Fibroblast of mammary gland (primary cell): ENCODE measurements at regions not wholly inside any gene's neighbourhood (a gene's known extent, or its start where the extent isn't known, plus 50 kb on each side); places are given as distances from the start of the nearest gene placed in this dataset.

Experiments used
- DNase-seq: peaks from one replicate; pipeline ENCODE4 v3.0.0-alpha.2; 2010; ENCODE audit warnings: low read depth
- H3K4me3 ChIP-seq: 2 replicates; pipeline ENCODE4 v1.5.1; 2011; ENCODE audit warnings: low read depth, mild to moderate bottlenecking, low read length, moderate library complexity; ENCODE audit not compliant: control insufficient read depth
- CTCF ChIP-seq: conservative IDR thresholded peaks from 2 replicates; pipeline ENCODE4 v1.5.1; 2011; ENCODE audit warnings: low read depth, low read length, inconsistent platforms; ENCODE audit not compliant: control insufficient read depth, insufficient read depth

DNA sequence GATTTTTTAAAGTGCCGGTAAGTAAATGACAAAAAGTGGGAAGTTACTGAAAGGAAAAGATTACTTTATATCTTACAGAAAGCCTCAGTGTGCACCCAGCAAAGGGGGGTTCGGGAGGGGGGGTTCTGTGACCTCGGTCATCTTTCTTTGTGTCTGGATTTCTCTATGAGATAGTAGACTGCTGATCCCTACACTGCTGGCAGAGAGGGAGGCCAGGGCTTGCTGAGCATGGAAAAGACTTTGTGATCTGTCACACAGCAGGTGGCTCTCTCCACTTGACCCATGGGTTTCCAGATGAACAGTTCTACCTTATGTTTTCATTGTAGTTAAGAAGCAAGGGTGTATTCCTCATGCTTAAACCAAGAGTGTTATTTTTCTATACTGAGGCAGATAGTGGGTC is 475.6 kb downstream of the PCDH10 start:
- no peak for DNase-seq
- no peak for TF ChIP-seq CTCF
- no peak overlapping the region for H3K4me3 ChIP-seq

DNA sequence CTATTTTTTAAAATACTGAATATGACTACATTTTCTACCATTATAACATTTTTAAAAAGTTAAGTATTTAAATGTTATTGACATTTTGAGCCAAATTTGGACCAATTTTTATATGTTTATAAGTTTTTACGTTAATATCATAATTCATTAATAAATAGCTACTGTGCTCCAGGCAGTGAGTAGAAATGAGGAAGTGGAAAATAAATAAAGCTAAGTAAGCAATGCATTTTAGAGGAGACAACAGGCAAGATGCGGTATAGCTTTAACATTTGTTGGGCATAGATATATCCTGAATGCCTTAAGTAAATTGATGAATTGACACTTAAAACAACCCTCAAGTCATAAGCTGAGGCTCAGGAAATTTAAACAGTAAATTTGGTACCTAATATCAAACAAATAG is 474.8 kb downstream of the PCDH10 start:
- DNase-seq = no peak
- no peak overlapping the region for H3K4me3 ChIP-seq
- no peak for TF ChIP-seq CTCF

- DNase-seq = no peak
- H3K4me3 ChIP-seq = no peak overlapping the region
- no peak for TF ChIP-seq CTCF
Observed at GRCh38 chr4:133621628-133622027, 472.5 kb downstream of the PCDH10 start.

- DNase-seq = no peak
- no peak for TF ChIP-seq CTCF
- no peak overlapping the region for H3K4me3 ChIP-seq
Observed at GRCh38 chr4:133620555-133620954, 471.5 kb downstream of the PCDH10 start.

- no peak for DNase-seq
- no peak overlapping the region for H3K4me3 ChIP-seq
- no peak for TF ChIP-seq CTCF
Observed at GRCh38 chr4:133618963-133619362, 469.9 kb downstream of the PCDH10 start.

DNA sequence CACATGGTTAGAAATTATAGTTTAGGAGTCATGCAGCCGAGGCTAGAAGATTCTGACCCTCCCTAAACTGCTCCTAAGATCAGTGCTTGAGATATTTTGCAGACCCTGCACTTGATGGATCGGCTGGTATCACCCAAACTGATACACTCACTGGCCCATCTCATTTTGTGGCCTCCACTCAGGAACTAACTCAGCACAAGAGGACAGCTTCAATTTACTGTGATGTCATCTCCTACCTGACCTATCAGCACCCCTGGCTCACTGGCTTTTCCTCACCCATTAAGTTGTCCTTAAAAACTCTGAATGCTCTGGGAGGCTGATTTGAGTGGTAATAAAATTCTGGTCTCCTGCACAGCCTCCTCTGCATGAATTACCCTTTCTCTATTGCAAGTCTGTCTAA is 450.9 kb downstream of the PCDH10 start:
- H3K4me3 ChIP-seq = no peak overlapping the region
- DNase-seq = no peak
- no peak for TF ChIP-seq CTCF

- no peak for TF ChIP-seq CTCF
- H3K4me3 ChIP-seq = no peak overlapping the region
- DNase-seq = no peak
Observed at GRCh38 chr4:133598779-133599178, 449.7 kb downstream of the PCDH10 start.
